MM.1S (cell line): ENCODE measurements at regions not wholly inside any gene's neighbourhood (a gene's known extent, or its start where the extent isn't known, plus 50 kb on each side); places are given as distances from the start of the nearest gene placed in this dataset.

Experiments
- DNase-seq: peaks from one replicate; pipeline ENCODE4 v3.0.0-alpha.2; 2015
- H2AFZ ChIP-seq: fragments of 300-600 bp; sonication (generic); 2 replicates; pipeline ENCODE4 v1.6.0; 2016; ENCODE audit warnings: antibody characterized with exemption, low read length
- H3F3A ChIP-seq: fragments of 300-600 bp; sonication (generic); 2 replicates; pipeline ENCODE4 v1.6.1; 2016; ENCODE audit warnings: mild to moderate bottlenecking, antibody characterized with exemption, low read length, moderate library complexity, mixed read lengths; ENCODE audit not compliant: insufficient read depth
- H3K27ac ChIP-seq: fragments of 300-600 bp; sonication (generic); 2 replicates; pipeline ENCODE4 v1.5.1; 2016; ENCODE audit warnings: mild to moderate bottlenecking, low read length
- H3K27me3 ChIP-seq: fragments of 300-600 bp; sonication (generic); replicated peaks from 2 replicates; pipeline ENCODE4 v1.6.0; 2016; ENCODE audit warnings: low read length; ENCODE audit not compliant: insufficient read depth
- H3K36me3 ChIP-seq: fragments of 300-600 bp; sonication (generic); replicated peaks from 2 replicates; pipeline ENCODE4 v1.6.1; 2016; ENCODE audit warnings: mild to moderate bottlenecking, low read length, mixed read lengths; ENCODE audit not compliant: insufficient read depth
- H3K4me1 ChIP-seq: fragments of 300-600 bp; sonication (generic); 2 replicates; pipeline ENCODE4 v1.6.1; 2016; ENCODE audit warnings: low read length, mixed read lengths
- H3K4me2 ChIP-seq: fragments of 300-600 bp; sonication (generic); 2 replicates; pipeline ENCODE4 v1.6.0; 2016; ENCODE audit warnings: low read depth, low read length
- H3K4me3 ChIP-seq: fragments of 300-600 bp; sonication (generic); 2 replicates; pipeline ENCODE4 v1.5.1; 2016; ENCODE audit warnings: low read length, mixed read lengths
- H3K79me2 ChIP-seq: fragments of 300-600 bp; sonication (generic); 2 replicates; pipeline ENCODE4 v1.6.1; 2016; ENCODE audit warnings: mixed run types, low read length, mixed read lengths
- H3K9ac ChIP-seq: fragments of 300-600 bp; sonication (generic); 2 replicates; pipeline ENCODE4 v1.6.1; 2016; ENCODE audit warnings: low read length, mixed read lengths
- H3K9me2 ChIP-seq: fragments of 300-600 bp; sonication (generic); replicated peaks from 2 replicates; pipeline ENCODE4 v1.6.1; 2016; ENCODE audit warnings: mild to moderate bottlenecking, low read length, mixed read lengths; ENCODE audit not compliant: insufficient read depth
- H3K9me3 ChIP-seq: fragments of 300-600 bp; sonication (generic); replicated peaks from 2 replicates; pipeline ENCODE4 v1.6.1; 2016; ENCODE audit warnings: mild to moderate bottlenecking, low read length, mixed read lengths; ENCODE audit not compliant: insufficient read depth
- H4K20me1 ChIP-seq: fragments of 300-600 bp; sonication (generic); 2 replicates; pipeline ENCODE4 v1.6.1; 2016; ENCODE audit warnings: mild to moderate bottlenecking, low read length, moderate library complexity, mixed read lengths; ENCODE audit not compliant: insufficient read depth
- CTCF ChIP-seq: fragments of 300-600 bp; sonication (generic); IDR thresholded peaks from 2 replicates; pipeline ENCODE4 v1.5.1; 2016; ENCODE audit warnings: antibody characterized with exemption, low read length, mixed read lengths
- EZH2 ChIP-seq: fragments of 300-600 bp; sonication (generic); optimal IDR thresholded peaks from 2 replicates; pipeline ENCODE3; 2017; ENCODE audit warnings: low read depth, mild to moderate bottlenecking, antibody characterized with exemption, low read length, mixed read lengths
- EZH2phosphoT487 ChIP-seq: fragments of 300-600 bp; sonication (generic); IDR thresholded peaks from 2 replicates; pipeline ENCODE4 v1.6.1; 2018; ENCODE audit warnings: antibody characterized with exemption, low read length

- Histone ChIP-seq H3K27ac (no peak overlapping the region), H3K9me2 (no peaks in the 10 kb centered on the region), H3K79me2 (no peaks in the 10 kb centered on the region), H3K4me3 (no peak overlapping the region), H3K4me2 (no peak overlapping the region), H3K9me3 (no peaks in the 10 kb centered on the region), H2AFZ (no peak overlapping the region), H3K27me3 (no peaks in the 10 kb centered on the region), H4K20me1 (no peaks in the 10 kb centered on the region), H3K9ac (no peak overlapping the region), H3F3A (no peaks in the 10 kb centered on the region), H3K36me3 (no peaks in the 10 kb centered on the region), H3K4me1 (no peaks in the 10 kb centered on the region)
- no peak for TF ChIP-seq EZH2phosphoT487
- no peak for TF ChIP-seq EZH2
- TF ChIP-seq CTCF: no peak
- DNase-seq: no peak
Measured at GRCh38 chr4:18508786-18509185, 487.2 kb upstream of the LCORL start.

- Histone ChIP-seq H3K9ac (no peak overlapping the region), H3K4me3 (no peak overlapping the region), H3K79me2 (no peaks in the 10 kb centered on the region), H3F3A (no peaks in the 10 kb centered on the region), H3K36me3 (no peaks in the 10 kb centered on the region), H3K27me3 (no peaks in the 10 kb centered on the region), H3K4me1 (no peaks in the 10 kb centered on the region), H4K20me1 (no peaks in the 10 kb centered on the region), H2AFZ (no peak overlapping the region), H3K9me2 (no peaks in the 10 kb centered on the region), H3K27ac (no peak overlapping the region), H3K4me2 (no peak overlapping the region), H3K9me3 (no peaks in the 10 kb centered on the region)
- TF ChIP-seq CTCF (no peak), EZH2phosphoT487 (no peak), EZH2 (no peak)
- DNase-seq: no peak
Measured at GRCh38 chr4:18480928-18481327, 459.4 kb upstream of the LCORL start.

- H3K27me3 ChIP-seq: no peaks in the 10 kb centered on the region
- TF ChIP-seq EZH2: no peak
- TF ChIP-seq EZH2phosphoT487: no peak
- no peak for TF ChIP-seq CTCF
- H3K36me3 ChIP-seq: no peaks in the 10 kb centered on the region
- H3K4me2 ChIP-seq: no peak overlapping the region
- no peaks in the 10 kb centered on the region for H4K20me1 ChIP-seq
- no peak overlapping the region for H3K27ac ChIP-seq
- H3K79me2 ChIP-seq: no peaks in the 10 kb centered on the region
- H3K4me1 ChIP-seq: no peaks in the 10 kb centered on the region
- no peaks in the 10 kb centered on the region for H3F3A ChIP-seq
- H3K9me3 ChIP-seq: no peaks in the 10 kb centered on the region
- DNase-seq: no peak
- no peak overlapping the region for H2AFZ ChIP-seq
- no peak overlapping the region for H3K9ac ChIP-seq
- H3K9me2 ChIP-seq: no peaks in the 10 kb centered on the region
- H3K4me3 ChIP-seq: no peak overlapping the region
Measured at GRCh38 chr4:18480342-18480741, 458.8 kb upstream of the LCORL start.
